Psoas muscle (tissue), 7 donors: ENCODE measurements at regions not wholly inside any gene's neighbourhood (a gene's known extent, or its start where the extent isn't known, plus 50 kb on each side); places are given as distances from the start of the nearest gene placed in this dataset.
"Not testable (repeated sequence)": the region's sequence is repeated elsewhere in the genome, so short reads cannot be mapped to it uniquely, and the experiment has no call there.

Experiments
- ATAC-seq, 4 donors: fragments of 200-7000 bp; cut with Tn5 transposase; one replicate each; pipeline ENCODE4 v1.9.1; 2020; ENCODE audit warnings: moderate library complexity in 3 of 4, mild to moderate bottlenecking in 2 of 4
- DNase-seq, 2 donors: peaks; one replicate each; pipeline ENCODE4 v3.0.0-alpha.2; 2020
- H3K27ac ChIP-seq: fragments of 200-600 bp; one replicate; pipeline ENCODE4 v1.8.0; 2022
- H3K27me3 ChIP-seq, 3 donors: fragments of 200-600 bp in 1 of 3; one replicate each; pipeline versions ENCODE4 v1.6.1 to v1.8.0; 2013 to 2022; ENCODE audit warnings: low read length in 2 of 3, mild to moderate bottlenecking in 2 of 3, moderate library complexity in 1 of 3; ENCODE audit not compliant: insufficient read depth in 3 of 3
- H3K36me3 ChIP-seq, 2 donors: fragments of 200-600 bp in 1 of 2; one replicate each; pipeline versions ENCODE4 v1.6.1 to v1.8.0; 2013 to 2022; ENCODE audit warnings: low read depth in 1 of 2, mild to moderate bottlenecking in 1 of 2, moderate library complexity in 1 of 2; ENCODE audit not compliant: insufficient read depth in 1 of 2
- H3K4me1 ChIP-seq: fragments of 200-600 bp; one replicate; pipeline ENCODE4 v1.8.0; 2022
- H3K4me3 ChIP-seq: fragments of 200-600 bp; one replicate; pipeline ENCODE4 v1.8.0; 2022; ENCODE audit warnings: mild to moderate bottlenecking
- H3K9me3 ChIP-seq: fragments of 200-600 bp; one replicate; pipeline ENCODE4 v1.8.0; 2022
- CTCF ChIP-seq: fragments of 200-600 bp; IDR thresholded peaks from one replicate; pipeline ENCODE4 v1.8.0; 2022; ENCODE audit warnings: antibody characterized with exemption
- WGBS, 3 donors: extraction: QIAGEN DNeasy Blood & Tissue Kit; methylation state at CpG; one replicate each; pipeline versions ENCODE4 v1.1.6 to v1.1.7; 2013; 5-methylcytosine and 5-hydroxymethylcytosine counted together
- intact Hi-C, 2 donors: fragments of 100-400 bp; cut with DNase I; formaldehyde crosslinking; loops; one replicate each; pipeline versions ENCODE4 v1.11.0 to v1.14.2; 2022
- donor health status: healthy with polysubstance abuse.
- donor health status: DM: no; HTN: no; CAD: no; lungs with moderate emphysema.
- donor health status: Bipolar disorder and iron deficiency.
- donor health status: healthy.
- donor health status: DM: yes; HTN: yes; CAD: no.
- donor health status: DM: no; HTN: no; CAD: no.
- donor health status: DM: yes; HTN: yes; CAD: no.

DNA sequence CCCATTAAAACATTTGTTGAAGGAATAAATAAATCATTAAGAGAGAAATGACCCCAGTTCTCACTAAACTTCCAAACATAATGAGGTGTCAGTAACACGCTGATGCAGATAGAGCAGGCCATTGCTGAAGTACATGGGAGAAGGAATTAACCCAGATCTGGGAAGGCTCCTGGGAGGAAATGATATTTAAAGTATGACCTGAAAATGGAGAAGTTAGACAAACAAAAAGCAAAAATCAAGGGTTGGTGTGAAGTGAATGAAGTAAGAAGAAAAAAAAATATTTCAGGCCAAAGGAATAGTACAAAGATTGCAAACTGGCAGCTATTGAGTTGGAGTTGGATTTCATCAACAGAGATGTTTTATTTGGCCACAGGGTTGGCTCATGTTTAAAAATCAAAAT is 71.4 kb downstream of the RGS2 start:
- TF ChIP-seq CTCF = no peak
- H3K27ac ChIP-seq = no peak overlapping the region
- no peaks in the 10 kb centered on the region for H3K9me3 ChIP-seq
- no peaks in the 10 kb centered on the region for H3K27me3 ChIP-seq
- no peak for DNase-seq
- no peak overlapping the region for H3K4me3 ChIP-seq
- intact Hi-C loops = no loop called here
- no peak for ATAC-seq
- WGBS, 3 donors = 62 to 82% (median 80%) methylated on average over 1 of the region's 1 CpG
- H3K36me3 ChIP-seq = no peaks in the 10 kb centered on the region
- H3K4me1 ChIP-seq = no peaks in the 10 kb centered on the region

GRCh38 chr1:192884241-192884640 is 75.4 kb downstream of the RGS2 start:
- ATAC-seq (no peak), DNase-seq (no peak)
- H3K4me1 ChIP-seq = no peaks in the 10 kb centered on the region
- intact Hi-C loops = no loop called here
- H3K4me3 ChIP-seq = no peak overlapping the region
- no peak for TF ChIP-seq CTCF
- no peaks in the 10 kb centered on the region for H3K27me3 ChIP-seq
- no peak overlapping the region for H3K27ac ChIP-seq
- WGBS, 3 donors = 49 to 60% (median 54%) methylated on average over 5 of the region's 5 CpGs
- no peaks in the 10 kb centered on the region for H3K36me3 ChIP-seq
- H3K9me3 ChIP-seq = no peaks in the 10 kb centered on the region

- intact Hi-C loops, H3K9me3 ChIP-seq, H3K36me3 ChIP-seq, H3K4me3 ChIP-seq, H3K27ac ChIP-seq, H3K27me3 ChIP-seq, H3K4me1 ChIP-seq, ATAC-seq, DNase-seq: not testable (repeated sequence)
- 66 to 73% (median 69%) methylated on average over 3 of the region's 3 CpGs for WGBS, 3 donors
Measured at GRCh38 chr1:192885387-192885786, 76.5 kb downstream of the RGS2 start.

DNA sequence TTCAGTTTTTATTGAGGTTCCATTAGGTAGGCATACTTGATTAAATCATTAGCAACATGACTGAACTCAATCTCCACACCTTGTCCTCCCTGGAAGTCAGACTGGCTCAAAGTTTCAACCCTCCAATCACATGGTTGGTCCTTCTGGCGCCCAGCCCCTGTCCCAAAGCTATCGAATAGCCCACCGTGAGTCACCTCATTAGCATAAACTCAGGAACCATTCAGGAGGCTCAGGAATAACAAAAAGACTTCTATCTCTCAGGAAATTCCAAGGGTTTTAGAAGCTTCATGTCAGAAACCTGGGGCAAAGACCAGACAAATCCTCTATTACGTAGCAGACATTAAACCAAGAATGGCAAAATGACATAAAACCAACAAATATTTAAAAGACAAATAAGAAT is 78.6 kb downstream of the RGS2 start:
- intact Hi-C loops = no loop called here
- no peaks in the 10 kb centered on the region for H3K36me3 ChIP-seq
- no peak for ATAC-seq
- no peak for DNase-seq
- WGBS, 3 donors = 76 to 92% (median 78%) methylated on average over 4 of the region's 4 CpGs
- no peaks in the 10 kb centered on the region for H3K9me3 ChIP-seq
- TF ChIP-seq CTCF = no peak
- no peaks in the 10 kb centered on the region for H3K27me3 ChIP-seq
- H3K4me3 ChIP-seq = no peak overlapping the region
- no peak overlapping the region for H3K27ac ChIP-seq
- H3K4me1 ChIP-seq = no peaks in the 10 kb centered on the region

GRCh38 chr1:192888574-192888973 is 79.7 kb downstream of the RGS2 start:
- Histone ChIP-seq H3K36me3 (no peaks in the 10 kb centered on the region), H3K9me3 (no peaks in the 10 kb centered on the region), H3K27ac (no peak overlapping the region), H3K4me1 (no peaks in the 10 kb centered on the region), H3K27me3 (no peaks in the 10 kb centered on the region), H3K4me3 (no peak overlapping the region)
- ATAC-seq (no peak), DNase-seq (no peak)
- intact Hi-C loops = no loop called here
- 63 to 100% (median 85%) methylated on average over 3 of the region's 3 CpGs for WGBS, 3 donors
- no peak for TF ChIP-seq CTCF
